ENCODE measurements at regions not wholly inside any gene's neighbourhood (a gene's known extent, or its start where the extent isn't known, plus 50 kb on each side); places are given as distances from the start of the nearest gene placed in this dataset.

DNA sequence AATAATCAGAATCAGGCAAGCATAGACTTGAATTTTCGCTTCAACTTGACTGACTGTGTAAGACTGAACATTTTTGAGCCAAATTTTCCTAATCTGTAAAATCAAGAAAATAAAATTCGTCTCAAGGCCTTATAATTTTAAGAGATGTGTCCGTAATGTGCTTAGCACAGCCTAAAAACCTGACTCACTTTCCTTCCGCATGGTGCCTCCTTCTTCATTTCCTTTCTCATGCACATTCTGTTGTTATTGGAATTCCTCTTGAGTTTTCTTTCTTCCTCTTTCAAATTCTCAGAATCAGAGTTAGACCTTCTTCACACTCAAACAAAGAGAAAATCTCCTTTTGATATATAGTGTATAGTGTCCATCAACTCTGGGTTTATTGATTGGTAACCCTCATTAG, 208.9 kb upstream of the SLIT2 start:
- TF ChIP-seq POLR2A (IDR thresholded peaks at IDR 0.05): no peak
- TF ChIP-seq, protein P1, sequence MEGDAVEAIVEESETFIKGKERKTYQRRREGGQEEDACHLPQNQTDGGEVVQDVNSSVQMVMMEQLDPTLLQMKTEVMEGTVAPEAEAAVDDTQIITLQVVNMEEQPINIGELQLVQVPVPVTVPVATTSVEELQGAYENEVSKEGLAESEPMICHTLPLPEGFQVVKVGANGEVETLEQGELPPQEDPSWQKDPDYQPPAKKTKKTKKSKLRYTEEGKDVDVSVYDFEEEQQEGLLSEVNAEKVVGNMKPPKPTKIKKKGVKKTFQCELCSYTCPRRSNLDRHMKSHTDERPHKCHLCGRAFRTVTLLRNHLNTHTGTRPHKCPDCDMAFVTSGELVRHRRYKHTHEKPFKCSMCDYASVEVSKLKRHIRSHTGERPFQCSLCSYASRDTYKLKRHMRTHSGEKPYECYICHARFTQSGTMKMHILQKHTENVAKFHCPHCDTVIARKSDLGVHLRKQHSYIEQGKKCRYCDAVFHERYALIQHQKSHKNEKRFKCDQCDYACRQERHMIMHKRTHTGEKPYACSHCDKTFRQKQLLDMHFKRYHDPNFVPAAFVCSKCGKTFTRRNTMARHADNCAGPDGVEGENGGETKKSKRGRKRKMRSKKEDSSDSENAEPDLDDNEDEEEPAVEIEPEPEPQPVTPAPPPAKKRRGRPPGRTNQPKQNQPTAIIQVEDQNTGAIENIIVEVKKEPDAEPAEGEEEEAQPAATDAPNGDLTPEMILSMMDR (IDR thresholded peaks at IDR 0.05): no peak

Measured in heart left ventricle (tissue), 13 donors.